GM21717 (cell line): ENCODE measurements at regions not wholly inside any gene's neighbourhood (a gene's known extent, or its start where the extent isn't known, plus 50 kb on each side); places are given as distances from the start of the nearest gene placed in this dataset.

ENCODE experiments used
- ATAC-seq: cut with Tn5 transposase; IDR thresholded peaks from one replicate; pipeline ENCODE4 v1.9.1; 2021; ENCODE audit warnings: mild to moderate bottlenecking, moderate library complexity; ENCODE audit not compliant: unreplicated experiment

DNA sequence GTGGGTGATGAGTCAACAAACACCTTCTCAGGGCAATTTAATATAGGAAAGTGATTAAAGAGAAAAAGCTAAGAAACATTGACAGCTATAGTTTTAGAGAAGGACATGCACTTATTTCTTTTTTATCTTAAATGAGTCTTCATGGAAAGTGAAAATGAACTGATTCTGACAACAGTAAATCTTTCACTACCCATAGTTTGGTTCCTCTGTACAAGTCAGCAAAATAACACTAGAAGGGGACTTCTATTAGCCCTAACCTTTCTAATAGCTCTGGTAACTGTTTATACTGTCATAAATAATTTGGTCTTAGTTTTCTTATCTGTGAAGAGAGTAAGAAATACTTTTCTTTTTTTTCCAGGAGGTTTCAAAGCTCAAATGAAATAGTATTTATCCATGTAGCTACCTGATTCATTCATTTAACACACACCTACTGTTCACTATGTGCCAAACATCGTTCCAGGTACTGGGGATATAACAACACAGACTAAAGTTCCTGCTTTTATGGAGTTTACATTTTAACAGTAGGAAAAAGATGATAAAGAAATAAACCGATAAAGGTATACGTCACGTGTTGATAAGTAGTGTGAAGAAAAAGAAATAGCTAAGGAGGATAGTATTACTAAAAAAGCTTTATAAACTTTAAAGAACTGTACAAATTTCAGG is 148.2 kb downstream of the PCSK1 start:
- no peak for ATAC-seq

DNA sequence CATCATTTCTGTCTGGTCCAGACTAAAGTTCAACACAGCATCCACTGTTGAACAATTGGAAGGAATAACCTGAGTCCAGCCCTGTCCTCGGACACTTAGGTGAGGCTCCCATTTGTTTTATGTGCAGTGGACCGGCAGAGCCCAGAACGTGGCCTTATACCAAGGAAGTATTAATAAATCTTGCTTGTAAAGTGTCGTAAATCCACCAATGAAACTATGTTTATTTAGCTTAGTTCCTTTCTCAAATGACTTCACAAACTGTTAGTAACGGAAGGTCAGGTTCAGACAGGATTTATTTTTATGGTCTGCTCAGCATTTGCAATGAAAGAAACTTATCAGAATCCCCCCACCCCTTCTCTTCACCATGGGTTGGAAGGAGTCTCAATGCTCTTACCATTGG is 149.5 kb downstream of the PCSK1 start:
- ATAC-seq: no peak

DNA sequence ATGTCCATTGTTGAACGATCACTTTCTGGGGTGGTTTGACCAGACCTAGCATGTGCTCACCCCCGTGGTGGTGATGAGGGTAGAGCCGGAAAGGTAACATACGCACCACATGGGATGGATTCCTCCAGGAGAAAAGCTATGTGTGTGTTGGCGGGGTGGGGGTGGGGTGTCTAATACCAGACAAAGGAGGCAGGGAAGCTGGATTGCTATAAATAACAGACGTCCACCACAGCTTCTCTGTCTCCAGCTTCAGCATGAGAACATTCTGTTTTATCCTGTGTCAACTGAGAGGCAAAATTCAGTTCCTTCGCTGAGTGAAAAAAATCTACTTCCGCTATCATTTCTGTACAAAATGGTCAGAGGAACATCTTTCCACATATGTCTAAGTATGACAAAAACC is 151.0 kb downstream of the PCSK1 start:
- no peak for ATAC-seq

DNA sequence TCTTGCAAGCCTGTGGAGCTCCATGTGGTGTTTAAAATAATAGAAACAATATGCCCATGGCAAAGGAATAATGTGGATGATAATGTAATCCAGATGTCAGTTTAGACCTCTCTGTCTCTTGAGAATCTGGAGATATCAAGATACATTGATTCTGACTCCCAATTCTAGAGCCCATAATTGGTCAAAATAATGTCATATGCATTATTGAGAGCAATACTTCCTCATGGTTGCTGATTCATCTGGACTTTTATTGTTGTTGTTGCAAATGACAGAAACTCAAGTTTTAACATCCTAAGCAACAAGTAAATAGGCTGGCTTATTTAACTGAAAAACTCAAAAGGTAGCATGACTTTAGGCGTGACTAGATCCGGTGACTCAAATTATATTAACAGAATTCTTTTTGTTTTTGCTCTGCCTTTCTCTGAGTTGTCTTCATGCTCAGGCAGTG is 152.1 kb downstream of the PCSK1 start:
- ATAC-seq: no peak

DNA sequence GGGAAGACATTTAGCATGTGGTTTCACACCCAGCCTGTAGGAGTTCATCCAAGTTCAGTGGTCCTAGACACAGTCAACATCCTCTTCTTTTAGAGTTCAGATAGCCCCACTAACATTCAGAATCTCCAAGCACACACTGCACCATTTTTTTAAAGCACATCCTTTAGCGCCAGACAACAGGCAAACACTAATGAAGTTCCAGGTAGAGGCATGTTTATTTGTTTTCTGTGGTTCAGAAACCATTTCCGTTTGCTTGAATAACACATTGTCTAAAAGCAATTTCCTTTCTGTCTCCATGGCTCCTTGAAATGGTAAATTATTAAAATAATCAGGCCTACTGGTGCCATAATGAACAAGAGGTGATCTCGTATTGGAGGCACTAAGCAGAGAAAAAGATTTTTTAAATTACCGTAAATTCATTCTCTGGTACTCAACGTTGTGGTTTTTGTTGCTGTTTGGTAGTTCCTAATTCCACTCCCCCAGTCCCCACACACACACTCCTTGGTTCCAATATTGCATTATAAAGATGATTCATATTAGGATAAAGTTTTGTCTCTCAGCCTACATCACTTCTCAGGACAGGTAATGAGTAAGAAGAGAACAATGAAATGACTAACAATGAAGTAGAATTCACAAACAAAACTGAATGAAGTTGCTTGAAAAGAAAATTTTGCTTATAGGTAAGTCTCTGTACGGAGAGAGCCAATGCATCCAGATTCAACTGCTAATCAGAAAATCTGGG is 153.1 kb downstream of the PCSK1 start:
- ATAC-seq: peak; percentile 91

DNA sequence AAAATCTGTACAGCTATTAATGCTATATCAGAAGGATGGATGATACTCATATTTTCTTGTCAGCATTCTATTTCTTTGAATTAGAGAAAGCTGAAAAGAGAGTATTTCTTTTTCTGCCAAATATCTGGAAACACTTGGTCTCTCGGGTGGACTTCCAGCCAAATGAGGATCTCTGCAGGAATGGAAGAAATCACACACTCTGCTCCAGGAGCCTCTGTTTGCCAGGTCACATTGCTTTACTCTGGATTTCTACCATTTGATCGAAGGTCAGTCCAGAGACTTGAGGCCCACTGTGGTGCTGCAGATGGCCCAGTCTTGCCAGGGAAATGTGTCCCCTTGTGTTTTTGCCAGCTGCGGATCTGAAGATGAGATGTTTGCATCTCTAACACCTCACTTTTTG is 154.1 kb downstream of the PCSK1 start:
- ATAC-seq: no peak

DNA sequence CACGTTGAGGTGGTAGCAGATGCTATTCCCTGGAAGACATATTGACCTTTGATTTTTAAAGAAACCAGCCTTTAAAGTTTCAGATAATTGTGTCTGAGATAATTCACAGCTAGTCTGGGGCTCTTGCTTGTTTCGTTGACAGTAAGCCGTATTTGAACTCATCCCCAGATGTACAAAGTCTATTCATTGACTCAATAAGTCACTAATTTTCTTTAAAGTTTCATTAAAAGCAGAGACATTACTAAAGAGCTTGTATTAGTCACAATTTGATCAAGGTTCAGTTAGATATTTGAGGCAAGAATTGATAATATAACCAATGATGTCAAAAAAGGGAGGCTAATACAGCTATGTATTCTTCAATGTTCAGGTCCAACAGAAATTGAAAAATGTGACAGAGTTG is 158.0 kb downstream of the PCSK1 start:
- no peak for ATAC-seq

DNA sequence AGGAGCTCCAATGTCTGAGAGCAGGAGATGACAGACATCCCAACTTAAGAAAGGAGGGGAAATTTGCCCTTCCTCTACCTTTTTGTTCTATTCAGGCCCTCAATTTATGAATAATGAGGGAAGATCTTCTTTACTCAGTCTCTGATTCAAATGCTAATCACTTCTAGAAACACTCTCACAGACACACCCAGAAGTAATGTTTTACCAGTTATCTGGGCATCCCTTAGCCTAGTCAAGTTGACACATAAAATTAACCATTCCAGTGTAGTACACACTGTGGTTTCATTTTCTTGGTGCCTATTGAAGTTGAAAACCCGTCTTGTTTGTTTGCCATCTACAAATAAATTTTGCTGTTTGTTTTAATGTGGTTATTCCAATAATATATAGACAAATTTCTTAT is 167.6 kb downstream of the PCSK1 start:
- no peak for ATAC-seq

DNA sequence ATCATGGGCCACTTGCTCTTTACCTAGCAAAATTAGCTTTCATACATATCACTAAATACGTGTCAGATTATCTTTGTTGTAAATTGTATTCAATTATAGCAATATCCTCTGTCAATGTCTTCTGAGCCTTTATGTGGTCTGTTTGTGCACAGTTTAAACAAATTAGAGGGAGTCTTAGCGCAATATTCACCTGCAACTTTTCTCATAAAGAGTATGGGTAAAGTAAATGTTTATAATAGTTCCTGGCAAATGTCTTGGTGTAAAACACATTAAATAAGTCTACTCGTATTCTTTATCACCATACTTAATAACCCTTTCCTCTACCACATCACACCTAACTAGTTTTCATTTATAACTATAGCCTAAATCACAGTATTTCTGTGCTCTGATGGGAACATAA is 169.0 kb downstream of the PCSK1 start:
- ATAC-seq: no peak

DNA sequence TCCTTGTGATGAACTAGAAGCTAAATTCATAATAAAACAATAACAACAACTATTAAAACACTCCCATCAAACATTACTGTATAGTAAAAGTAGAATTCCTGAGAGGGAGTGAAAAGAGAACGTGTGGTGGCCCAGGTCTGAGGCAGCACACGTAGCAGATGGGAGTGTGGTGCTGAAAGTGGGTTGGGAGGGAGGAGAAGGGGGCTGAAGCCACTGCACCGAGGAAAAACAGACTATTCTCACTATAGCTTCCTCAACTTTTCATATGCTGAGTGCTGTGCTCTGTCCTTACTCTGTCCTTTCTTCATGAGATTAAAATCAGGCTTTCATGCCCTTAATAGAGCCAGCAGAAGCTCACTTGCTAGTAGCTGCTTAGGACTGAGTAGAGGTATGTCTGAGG is 170.9 kb downstream of the PCSK1 start:
- ATAC-seq: no peak

DNA sequence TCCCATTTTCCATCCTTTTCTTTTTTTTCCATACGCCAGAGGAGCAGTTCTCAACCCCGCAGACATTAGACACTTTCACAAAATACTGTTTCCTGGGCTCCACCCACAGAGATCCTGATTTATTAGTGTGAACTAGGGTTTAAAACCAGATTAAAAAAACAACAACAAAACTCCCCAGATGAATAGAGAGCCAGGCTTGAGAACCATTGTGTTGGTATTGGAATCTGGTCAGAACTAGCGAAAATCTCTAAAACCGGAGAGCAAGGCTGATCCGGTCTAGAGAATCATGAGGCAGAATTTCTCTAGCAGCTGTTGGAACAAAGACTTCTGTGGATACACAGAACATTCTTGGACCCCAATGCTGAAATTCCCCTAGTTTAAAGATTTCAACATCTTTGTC is 173.0 kb downstream of the PCSK1 start:
- ATAC-seq: no peak

DNA sequence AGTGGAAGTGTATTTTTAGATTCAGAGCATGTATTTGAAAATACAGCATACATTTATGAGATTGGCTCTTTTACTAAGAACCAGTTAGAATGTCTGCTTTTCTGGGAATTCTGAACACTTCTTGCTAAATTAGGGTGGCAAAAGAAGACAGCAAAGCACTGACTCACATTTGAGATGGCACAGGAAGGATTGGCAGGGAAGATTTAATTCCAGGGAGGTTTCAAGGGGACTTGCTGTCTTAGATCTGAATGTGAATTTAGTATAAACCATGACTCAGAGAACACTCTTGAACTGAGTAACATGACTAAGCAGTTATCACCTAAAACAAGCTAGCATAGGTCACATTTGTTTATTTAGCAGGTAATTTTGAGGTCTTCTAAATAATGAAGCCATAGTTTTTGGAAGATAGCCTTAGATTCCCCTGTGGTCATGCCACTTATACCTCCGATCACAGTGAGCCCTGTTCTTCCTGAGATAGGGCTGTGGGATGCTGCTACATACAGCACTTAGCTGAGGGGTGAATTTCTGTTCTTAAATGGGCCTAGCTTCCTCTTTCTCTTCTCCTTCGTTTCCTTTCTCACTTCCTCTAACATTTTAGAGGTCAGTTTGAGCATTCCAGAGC is 173.8 kb downstream of the PCSK1 start:
- peak; percentile 55 for ATAC-seq

DNA sequence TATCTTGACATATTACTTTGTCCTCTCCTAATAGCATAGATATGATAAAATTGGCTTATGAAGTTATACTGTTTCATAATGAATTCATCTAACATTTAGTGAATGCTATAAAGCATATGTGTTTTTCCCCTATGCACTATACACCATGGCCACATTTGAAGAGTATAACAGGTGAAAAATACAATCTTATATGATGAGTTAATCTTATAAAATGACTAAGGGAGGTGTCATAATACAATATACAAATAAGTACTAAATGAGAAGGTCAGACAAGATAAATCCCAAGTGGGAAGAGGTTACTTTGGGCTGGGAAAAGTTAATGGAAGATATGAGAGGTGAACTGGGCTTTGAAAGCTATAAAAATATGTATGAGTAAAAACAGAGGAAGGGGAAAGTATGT is 174.4 kb downstream of the PCSK1 start:
- ATAC-seq: no peak

DNA sequence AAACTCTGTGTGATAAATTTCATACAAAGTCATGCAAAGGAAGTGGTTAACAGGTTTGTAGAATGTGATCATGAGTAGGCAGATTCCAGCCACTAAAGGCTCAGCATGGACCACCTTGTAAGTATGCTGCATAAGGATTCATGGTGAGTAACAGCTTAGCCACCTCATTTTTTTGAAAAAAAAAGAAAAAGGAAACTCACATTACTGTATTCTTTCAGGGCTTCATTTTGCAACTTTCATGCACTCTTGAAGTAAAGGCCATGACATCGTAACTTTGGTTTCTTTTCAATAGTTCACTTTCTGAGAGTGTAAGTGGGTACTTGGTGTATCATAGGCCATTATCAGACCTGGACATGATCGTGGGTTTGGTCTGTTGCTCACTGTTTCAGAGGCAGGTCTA is 175.1 kb downstream of the PCSK1 start:
- no peak for ATAC-seq

DNA sequence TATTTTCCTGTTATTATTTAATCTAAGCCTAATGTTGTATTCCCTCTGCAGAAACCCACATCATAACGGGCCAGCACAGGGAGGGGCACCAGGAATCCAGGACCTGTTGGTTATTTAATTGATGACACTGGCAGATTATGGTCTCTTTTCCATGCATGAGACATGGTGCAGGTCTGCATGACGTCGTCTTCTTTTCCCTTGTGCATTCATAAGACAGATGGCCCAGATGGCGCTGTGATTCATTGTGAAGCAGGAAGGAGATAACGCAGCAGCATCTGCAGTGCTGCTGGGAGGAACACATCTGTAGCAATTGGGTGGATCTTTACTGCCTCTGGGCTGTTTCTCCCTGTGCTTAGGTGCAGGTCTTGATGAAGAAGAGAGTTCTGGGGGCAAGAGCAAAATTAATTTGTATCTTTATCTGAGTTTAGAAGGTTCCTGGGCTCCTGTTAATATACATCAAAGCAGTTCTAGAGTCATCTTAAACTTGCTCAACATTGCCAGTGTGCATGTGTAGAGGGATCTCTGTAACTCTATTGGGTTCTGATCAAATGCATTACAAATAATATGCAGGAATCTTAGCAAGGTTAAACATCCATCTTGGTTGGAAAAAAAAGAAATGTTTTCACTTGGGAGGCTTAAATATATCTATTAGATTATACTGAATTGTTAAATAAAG is 176.1 kb downstream of the PCSK1 start:
- ATAC-seq: no peak

DNA sequence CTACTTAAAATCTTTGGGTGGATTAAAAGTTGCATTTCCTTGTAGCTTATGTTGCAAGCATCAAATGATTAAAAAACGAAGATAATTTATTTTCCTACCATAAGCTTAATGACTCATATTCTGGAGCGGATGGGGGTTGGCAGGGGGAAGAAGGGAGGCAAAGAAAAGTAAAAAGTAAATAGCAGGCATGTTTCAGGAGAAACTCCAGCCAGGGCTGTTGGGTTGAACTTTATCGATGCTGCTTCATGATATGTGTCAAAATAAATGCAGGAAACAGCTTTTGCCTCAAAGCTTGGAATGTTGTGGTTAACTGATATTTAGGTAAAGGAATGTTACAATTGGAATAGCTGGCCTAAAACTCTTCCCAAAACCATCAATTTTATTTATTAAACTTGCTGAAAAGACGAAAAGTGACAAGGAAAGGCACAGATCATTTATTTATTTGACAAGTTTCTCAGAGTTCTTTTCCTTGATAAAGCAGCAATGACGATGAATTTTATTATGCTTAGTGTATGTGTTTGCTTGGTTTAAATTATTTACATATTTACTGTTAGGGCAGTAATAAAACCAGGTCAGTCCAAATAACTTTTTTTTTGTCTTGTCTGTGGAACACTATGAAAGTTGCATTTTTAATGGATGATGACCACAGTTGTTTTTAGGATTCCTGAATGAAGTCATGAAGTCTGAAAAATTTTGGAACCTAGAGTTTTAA is 177.9 kb downstream of the PCSK1 start:
- ATAC-seq: no peak

DNA sequence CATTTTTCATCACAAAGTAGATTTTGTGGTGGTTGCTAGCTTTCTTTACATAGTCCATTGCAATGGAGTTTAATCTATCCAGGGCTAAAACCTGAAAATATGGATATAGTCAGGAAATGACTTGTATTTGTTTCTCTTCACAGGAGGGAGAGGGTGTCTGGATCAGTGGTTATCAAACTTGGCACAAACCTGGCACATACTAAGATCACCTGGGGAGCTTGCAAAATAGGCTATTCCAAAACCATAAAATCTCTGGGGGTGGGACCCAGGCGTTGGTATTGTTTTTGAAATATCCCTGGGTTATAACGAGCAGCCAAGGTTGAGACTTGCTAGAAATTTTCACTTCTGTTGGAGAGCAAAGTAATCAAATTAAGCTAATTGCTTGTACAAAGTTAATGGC is 179.9 kb downstream of the PCSK1 start:
- no peak for ATAC-seq

DNA sequence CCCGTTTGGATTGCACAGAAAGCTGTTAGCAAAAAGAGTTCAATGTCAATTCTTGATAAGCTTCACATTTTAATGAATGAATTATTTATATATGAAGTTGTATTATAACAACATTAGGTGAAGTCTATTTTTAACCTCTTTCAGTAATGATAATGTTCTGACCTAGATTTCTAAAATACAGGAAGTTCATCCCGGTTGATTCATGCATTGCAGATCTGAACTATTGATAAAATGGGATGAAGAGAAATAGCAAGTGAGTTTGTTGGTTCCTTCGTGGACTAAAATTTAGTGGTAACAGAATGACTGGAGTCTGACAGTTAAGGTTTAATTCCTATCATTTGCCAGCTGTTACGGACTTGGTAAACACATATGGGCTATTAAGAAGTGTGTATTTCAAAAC is 180.5 kb downstream of the PCSK1 start:
- no peak for ATAC-seq

DNA sequence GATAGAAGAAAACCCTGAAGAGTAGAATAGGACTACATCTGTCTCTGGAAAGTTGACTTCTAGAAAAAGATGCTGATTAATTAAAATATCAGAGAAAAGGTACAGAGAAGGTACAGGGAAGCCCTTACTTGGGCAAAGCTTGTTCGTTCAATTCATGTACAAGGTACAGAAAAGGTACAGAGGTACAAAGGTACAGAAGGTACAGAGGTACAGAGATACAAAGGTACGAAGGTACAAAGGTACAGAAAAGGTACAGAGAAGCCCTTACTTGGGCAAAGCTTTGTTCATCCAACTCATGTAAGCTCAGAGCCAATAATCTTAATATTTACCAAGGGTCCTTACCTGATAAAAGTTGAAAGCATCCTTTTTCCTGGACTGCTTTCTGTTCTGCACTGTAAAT is 182.3 kb downstream of the PCSK1 start:
- no peak for ATAC-seq

DNA sequence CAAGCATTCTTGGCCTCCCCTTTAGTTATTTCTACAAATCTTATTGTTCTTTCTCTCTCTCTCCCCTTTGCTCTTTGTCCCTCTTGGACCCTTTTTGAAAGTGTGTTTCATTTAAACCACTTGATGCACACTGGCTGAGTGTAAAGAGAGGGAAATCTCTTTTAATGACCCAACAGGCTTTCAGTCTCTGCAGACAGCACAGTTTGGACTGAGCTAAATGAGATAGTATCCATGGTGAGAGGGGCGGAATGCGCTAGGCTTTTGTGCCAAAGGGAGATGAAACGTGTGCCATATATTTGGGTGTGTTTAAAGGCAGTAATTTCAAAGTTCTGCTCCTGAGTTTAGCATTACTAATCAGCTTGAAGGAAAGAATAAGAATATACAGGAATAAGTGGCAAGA is 184.9 kb downstream of the PCSK1 start:
- no peak for ATAC-seq

DNA sequence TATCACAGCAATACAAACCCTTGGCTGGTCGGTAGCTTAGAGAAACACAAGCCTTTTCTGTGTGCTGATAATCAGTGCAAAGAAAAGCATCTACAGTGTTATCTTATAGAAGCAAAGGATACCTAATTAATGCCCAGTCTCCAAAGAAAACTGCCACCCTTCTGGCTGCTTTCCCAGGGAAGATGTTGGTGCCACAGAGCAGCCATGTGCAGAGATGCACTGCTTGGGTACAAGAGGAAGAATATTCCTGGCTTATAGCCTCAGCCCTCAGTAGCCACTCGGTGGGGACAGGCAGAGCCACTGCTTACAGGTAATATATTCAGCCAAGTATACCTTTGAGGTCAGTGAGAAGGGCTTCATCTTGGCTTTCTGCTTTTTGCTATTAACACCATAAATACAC is 185.3 kb downstream of the PCSK1 start:
- no peak for ATAC-seq
